Hematopoietic multipotent progenitor cell treated with erythropoietin and hydrocortisone succinate and interleukin-3 and kit ligand, for 15 days (in vitro differentiated cells): ENCODE measurements at regions not wholly inside any gene's neighbourhood (a gene's known extent, or its start where the extent isn't known, plus 50 kb on each side); places are given as distances from the start of the nearest gene placed in this dataset.
"Not testable (repeated sequence)": the region's sequence is repeated elsewhere in the genome, so short reads cannot be mapped to it uniquely, and the experiment has no call there.

ENCODE experiments used
- DNase-seq: peaks from one replicate; pipeline ENCODE4 v3.0.0-alpha.2; 2015; ENCODE audit warnings: low spot score

DNA sequence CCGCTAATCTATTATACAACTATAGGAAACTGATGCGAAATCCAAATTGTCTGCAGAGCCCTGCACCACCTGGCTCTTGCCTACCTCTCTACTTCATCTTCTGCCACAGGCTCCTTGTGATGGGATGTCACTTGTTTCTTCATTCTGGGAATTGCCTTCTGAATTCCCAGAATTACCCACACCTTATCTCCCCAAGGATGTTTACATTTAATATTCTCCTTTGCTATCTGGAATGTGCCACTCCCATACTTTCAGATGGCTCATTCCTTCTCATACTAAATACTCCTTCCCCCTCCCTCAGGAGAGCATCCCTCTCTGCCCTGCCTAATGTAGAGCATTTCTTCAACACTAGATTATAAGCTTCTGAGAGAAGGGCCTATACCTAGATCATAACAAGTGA lies 573.1 kb downstream of the GALC start:
- no peak for DNase-seq

DNA sequence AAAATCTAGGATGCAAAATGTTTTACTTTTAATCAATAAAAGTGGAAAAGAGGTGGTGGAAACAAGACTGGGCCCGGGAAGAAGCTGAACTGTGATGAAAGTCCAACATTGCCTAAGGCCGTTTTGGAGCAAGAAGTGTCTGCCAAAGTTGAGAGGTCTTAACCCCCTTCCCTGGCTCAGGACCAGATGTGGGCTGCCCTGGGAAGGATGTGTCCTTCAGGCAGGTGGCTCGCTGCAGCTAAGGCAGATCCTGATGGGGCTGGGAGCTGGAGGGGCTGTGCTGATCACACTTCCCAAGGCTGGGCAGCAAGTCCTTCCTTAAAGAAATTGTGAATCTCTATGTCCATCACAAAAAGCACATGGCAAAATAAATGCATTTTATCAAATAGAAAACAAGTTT lies 581.6 kb downstream of the GALC start:
- no peak for DNase-seq

DNA sequence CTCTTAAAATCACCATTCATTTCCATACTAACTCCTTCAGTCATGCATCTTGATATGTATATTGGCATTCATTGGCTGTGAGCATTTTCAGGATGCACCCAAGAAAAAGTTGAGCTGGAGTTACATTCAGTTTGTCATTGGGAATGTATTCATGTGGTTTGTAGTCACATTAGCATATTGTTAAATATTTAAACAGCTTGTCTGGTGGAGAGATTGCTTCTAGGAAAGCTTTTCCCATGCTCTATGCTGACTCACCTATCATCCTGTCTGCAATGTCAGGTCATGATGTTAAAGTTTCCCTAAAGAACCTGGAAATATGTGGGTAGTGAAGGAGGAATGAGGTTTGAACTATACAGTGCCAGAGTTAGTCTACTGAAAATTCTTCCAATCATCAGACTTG lies 583.6 kb downstream of the GALC start:
- DNase-seq = no peak

DNA sequence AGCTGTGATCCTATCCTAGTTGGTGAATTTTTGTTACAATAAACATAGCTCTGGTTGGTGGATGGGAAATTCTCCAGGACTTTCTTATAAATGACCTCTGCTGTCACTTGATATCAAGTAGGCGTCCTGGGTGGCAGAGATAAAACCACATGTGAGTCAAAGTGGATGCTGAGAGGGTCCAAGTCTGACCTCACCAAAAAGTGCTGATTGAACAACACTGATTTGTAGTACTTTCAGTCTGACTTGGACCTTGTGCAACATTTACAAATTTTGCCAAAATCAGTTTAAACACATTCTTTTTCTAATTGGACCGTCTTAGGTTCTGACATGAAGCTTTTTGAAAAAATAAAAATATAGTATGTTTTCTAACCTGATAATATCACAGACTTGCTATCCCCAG lies 585.6 kb downstream of the GALC start:
- DNase-seq = no peak

DNA sequence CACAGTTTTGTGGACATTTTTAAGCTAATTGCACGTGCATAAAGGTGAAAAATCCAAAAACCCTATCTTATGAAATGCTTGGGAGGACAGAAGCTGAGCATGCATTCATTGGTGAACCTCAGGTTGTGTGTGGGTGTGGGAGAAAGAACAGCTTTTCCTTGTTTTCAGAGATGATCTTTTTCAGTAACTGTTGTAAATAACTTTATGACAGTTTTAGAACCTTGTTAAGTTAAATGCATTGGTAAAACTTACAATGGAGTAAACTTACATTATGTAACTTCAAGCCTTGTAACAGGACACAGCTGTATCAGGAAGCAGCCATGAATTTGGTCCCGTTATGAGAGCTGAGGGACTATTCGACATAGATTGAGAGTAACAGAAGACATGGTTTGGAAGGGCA lies 587.4 kb downstream of the GALC start:
- no peak for DNase-seq

- no peak for DNase-seq
Observed at GRCh38 chr14:87397499-87397898, 595.5 kb downstream of the GALC start.

DNA sequence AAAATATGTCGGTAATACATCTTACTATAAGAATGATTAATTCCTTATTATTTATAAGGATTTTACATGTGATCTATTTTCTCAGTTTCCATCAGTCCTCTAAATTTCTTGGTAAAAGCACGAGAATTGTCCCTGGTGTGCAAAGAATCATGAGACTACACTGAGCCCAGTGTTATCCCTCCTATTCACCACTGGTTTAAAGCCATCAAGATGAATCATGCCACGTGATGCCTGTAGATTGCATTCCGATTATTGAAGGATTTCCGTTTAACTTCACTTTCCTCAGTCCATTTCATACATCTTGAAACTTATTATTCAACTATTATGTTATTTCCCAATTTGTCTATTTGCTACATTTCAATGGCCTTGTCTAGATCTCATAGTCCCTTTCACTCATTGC lies 601.9 kb downstream of the GALC start:
- no peak for DNase-seq

DNA sequence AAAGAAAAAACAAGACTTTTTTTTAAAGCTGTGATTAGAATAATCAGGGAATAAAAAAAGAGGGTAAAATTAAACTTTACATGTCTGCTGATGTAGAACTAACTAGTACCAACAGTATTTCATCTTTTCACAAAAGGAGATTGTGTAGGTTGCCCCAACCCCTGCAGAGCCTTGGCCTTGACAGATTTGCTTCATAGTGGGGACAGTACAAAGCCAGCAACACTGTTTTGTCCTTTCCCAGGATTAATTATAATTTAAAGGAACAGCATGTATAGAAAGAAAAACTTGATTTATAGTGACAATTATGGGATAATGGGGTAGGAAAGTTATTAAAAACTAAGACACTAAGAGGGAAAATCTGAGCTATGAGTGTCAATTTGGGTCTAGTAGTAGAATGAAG lies 604.0 kb downstream of the GALC start:
- no peak for DNase-seq

- DNase-seq = no peak
Observed at GRCh38 chr14:87387806-87388205, 605.2 kb downstream of the GALC start.

GRCh38 chr14:87386524-87386923 lies 606.5 kb downstream of the GALC start:
- DNase-seq = no peak

GRCh38 chr14:87380054-87380453 lies 612.9 kb downstream of the GALC start:
- no peak for DNase-seq

DNA sequence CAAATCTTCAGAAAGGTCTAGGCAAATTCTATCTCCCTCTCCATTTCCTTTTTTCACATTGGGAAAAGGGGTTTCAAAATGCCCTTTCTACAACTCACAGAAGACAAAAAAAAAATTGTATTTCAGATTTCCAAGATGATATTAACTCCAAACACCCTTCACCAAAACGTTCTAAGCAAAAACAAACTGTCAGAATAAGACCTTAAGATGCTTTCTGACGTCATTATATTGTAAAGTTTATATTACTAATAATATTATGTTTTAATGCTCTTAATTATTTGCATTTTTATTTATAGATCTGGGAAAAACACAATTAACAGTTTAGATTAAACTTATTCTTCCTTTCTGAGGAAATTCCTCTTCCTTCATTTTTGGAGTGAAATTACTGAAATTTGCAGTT lies 624.2 kb downstream of the GALC start:
- no peak for DNase-seq

DNA sequence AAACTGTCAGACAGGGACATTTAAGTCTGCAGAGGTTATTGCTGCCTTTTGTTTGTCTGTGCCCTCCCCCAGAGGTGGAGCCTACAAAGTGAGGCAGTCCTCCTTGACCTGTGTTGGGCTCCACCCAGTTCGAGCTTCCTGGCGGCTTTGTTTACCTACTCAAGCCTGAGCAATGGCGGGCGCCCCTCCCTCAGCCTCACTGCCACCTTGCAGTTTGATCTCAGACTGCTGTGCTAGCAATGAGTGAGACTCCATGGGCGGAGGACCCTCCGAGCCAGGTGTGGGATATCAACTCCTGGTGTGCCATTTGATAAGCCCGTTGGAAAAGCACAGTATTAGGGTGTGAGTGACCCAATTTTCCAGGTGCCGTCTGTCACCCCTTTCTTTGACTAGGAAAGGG lies 632.7 kb downstream of the GALC start:
- DNase-seq = not testable (repeated sequence)

- no peak for DNase-seq
Observed at GRCh38 chr14:87351007-87351406, 642.0 kb downstream of the GALC start.

- no peak for DNase-seq
Observed at GRCh38 chr14:87349921-87350320, 643.1 kb downstream of the GALC start.

GRCh38 chr14:87343652-87344051 lies 649.3 kb downstream of the GALC start:
- no peak for DNase-seq

- no peak for DNase-seq
Observed at GRCh38 chr14:87334997-87335685, 657.8 kb downstream of the GALC start.

- no peak for DNase-seq
Observed at GRCh38 chr14:87331991-87332390, 661.0 kb downstream of the GALC start.

DNA sequence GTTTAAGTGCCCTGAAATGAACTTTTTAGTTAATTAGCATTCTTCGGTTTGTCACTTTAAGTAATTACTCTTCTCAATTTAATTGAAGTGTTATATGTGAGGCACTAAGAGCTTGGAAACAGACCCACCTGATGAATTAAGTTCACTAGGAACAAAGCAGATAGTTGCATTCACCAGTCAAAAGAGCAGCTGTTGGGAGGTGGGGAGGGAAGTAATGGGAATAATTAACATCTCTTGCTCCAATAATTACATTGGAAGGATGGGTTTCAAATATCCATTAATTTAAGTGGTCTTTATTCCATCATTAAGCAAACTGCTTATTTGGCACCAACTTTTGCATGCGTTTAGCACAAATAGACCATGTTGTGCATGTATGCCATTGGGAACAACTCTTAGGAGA lies 667.2 kb downstream of the GALC start:
- DNase-seq = no peak

DNA sequence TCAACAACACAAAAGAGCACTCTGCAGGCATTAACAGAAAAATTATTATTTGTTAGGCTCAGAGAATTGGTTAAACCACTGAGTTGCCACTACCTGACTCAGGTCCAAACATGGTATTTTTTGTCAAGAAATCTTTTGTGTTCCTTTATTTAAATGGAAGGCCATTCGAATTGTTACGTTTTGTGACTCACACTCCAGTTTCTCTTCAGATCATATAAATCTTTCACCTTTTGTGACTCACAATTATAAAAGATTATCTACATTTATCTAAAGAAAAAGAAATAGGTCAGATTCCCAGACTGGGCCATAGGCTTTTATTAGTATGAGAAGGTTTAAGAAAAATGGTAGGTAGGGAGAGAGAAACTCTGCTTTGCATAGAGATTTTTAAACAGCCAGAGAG lies 669.8 kb downstream of the GALC start:
- no peak for DNase-seq

GRCh38 chr14:87321548-87321947 lies 671.4 kb downstream of the GALC start:
- no peak for DNase-seq

GRCh38 chr14:87312894-87313205 lies 680.1 kb downstream of the GALC start:
- DNase-seq = no peak

- DNase-seq = no peak
Observed at GRCh38 chr14:87312169-87312893, 680.7 kb downstream of the GALC start.

DNA sequence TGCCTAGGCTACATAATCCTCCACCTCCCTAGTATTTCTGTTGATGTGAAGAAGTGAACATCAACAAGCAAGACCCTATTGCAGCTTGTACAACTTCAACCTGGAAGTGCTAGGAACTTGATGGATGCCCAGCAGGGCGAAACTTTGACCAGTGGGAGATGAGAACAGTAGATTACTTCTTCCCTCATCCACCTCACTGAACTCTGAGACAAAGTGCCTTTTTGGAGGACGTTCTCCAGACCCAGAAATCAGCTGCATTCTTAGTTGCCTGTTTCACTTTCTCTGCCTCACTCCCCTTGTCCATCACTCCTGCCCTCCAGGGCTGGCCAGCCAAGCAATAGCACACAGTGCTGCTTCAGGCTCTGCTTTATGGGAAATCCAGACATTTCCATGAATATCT lies 683.4 kb downstream of the GALC start:
- no peak for DNase-seq
